ENCODE measurements at regions not wholly inside any gene's neighbourhood (a gene's known extent, or its start where the extent isn't known, plus 50 kb on each side); places are given as distances from the start of the nearest gene placed in this dataset.
"Not testable (repeated sequence)": the region's sequence is repeated elsewhere in the genome, so short reads cannot be mapped to it uniquely, and the experiment has no call there.

GRCh38 chr7:68394131-68394530 is 1204.1 kb upstream of the AUTS2 start:
- no peak for DNase-seq (ENCODE audit: low spot score)

DNA sequence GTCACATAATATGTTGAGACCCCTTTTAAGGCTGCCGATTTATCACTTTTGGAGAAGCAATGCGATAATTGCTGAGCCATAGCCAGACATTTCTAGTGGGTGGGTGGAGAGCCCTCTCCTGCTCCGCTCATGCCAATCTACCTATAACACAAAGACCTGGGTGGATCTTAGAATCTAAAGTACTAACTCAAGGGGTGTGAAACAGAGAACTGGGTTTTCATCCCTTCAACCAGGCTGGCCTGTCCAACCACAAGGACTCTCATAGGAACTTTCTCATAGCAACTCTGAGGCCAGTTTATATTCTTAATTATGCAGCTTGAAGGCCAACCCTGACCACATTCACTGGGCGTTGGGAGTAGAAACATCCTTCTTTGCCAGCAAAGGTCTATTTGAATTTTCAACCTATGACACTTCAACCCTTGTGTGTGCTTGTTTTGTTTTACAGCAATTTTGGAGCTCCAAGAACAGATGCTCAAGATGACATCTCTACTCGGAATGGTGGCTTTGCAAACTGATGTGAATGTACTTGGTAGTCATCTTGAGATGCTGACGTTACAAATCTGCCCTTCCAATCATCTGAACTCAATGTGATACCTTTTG is 1198.2 kb upstream of the AUTS2 start:
- no peak for DNase-seq (ENCODE audit: low spot score)

GRCh38 chr7:68400783-68401182 is 1197.5 kb upstream of the AUTS2 start:
- no peak for DNase-seq (ENCODE audit: low spot score)

GRCh38 chr7:68401313-68401712 is 1197.0 kb upstream of the AUTS2 start:
- DNase-seq (ENCODE audit: low spot score), result no peak

DNA sequence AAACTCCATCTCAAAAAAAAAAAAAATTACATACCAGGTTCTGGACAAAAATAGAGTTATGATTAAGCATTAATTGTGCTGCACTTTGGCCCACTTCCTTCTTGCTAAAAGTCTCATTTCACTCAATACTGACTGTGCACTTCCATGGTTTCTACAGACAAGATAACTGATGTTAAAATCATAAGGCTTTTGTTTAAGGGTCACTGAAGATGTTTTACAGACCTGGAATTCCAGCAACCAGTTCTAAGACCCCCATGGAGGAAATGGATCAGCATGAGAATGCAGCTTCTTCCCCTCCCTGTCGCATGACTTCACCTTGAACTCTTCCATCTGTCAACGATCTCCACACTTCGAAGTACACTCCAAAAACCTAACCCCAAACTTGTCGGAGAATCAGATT is 1191.8 kb upstream of the AUTS2 start:
- no peak for DNase-seq (ENCODE audit: low spot score)

DNA sequence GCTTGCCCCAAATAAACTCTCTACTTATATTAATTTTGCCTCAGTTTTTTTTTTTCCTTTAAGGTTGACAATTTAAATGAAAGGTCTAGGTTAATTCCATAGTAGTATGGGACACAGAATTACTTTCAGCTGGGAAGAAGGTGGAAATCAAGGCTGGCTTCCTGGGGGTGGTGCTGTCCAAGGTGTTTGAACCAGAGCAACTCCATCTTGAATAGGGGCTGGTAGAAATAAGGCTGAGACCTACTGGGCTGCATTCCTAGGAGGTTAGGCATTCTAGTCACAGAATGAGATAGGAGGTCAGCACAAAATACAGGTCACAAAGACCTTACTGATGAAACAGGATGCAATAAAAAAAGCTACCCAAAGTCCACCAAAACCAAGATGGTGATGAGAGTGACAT is 1190.8 kb upstream of the AUTS2 start:
- DNase-seq (ENCODE audit: low spot score), result no peak

DNA sequence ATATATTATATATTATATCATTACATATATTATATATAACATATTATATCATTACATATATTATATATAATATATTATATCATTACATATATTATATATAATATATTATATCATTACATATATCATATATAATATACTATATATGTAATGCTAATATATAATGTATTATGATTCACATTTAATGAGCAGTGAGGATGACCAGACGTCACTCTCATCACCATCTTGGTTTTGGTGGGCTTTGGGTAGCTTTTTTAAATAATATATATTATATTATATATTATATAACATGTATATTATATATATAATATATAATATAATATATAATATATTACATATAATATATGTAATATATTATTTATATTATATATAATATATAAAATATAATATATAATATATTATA is 1189.4 kb upstream of the AUTS2 start:
- no peak for DNase-seq (ENCODE audit: low spot score)

GRCh38 chr7:68409851-68410250 is 1188.4 kb upstream of the AUTS2 start:
- no peak for DNase-seq (ENCODE audit: low spot score)

DNA sequence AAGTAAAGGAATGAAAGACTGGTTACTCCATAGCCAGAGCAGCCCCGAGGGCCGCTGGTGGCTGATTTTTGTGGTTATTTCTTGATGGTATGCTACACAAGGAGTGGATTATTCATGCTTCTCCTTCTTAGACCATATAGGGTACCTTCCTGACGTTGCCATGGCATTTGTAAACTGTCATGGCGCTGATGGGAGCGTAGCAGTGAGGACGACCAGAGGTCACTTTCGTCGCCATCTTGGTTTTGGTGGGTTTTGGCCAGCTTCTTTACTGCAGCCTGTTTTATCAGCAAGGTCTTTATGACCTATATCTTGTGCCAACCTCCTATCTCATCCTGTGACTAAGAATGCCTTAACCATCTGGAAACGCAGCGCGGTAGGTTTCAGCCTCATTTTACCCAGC is 1187.6 kb upstream of the AUTS2 start:
- DNase-seq (ENCODE audit: low spot score), result not testable (repeated sequence)

GRCh38 chr7:68411742-68412141 is 1186.5 kb upstream of the AUTS2 start:
- no peak for DNase-seq (ENCODE audit: low spot score)

- DNase-seq (ENCODE audit: low spot score), result no peak
These were observed 1183.4 kb upstream of the AUTS2 start for GRCh38 chr7:68414631-68415425.

- DNase-seq (ENCODE audit: low spot score), result no peak
These were observed 1181.3 kb upstream of the AUTS2 start for GRCh38 chr7:68417002-68417401.

- DNase-seq (ENCODE audit: low spot score), result no peak
These were observed 1180.6 kb upstream of the AUTS2 start for GRCh38 chr7:68417659-68418058.

- no peak for DNase-seq (ENCODE audit: low spot score)
These were observed 1177.7 kb upstream of the AUTS2 start for GRCh38 chr7:68420342-68421192.

- no peak for DNase-seq (ENCODE audit: low spot score)
These were observed 1176.6 kb upstream of the AUTS2 start for GRCh38 chr7:68421712-68422111.

DNA sequence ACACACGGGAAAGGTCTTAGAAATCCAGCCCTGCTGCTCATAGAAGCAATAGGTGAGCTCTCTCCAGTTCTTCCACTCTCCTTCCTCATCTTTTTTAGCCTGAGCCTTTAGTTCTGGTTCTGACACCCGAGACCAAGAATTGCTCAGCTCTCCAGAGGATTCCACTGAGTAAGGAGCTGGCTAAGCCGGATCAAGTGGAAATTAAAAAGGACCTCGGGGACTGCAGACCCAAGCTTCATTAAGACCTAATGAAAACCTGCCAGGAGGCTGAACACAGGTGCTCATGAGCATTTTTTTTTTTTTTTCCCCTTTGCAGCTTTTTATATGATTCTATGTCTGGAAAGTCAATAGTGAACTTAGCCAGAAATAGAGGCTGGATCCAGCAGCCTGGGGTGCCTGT is 1176.0 kb upstream of the AUTS2 start:
- no peak for DNase-seq (ENCODE audit: low spot score)

DNA sequence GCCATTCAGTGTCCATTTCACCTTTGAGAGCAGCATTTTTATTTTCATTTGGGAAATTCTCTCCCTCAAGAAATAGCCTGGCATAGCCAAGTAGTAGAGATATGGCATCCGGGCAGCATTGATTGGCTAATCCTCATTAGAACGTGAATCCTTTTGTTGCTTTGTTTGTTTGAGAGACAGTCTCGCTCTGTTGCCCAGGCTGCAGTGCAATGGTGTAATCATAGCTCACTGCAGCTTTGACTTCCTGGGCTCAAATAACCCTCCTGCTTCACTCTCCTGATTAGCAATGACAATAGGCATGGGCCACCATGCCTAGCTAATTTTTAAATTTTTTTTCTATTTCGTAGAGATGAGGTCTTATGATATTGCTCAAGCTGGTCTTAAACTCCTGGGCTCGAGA is 1174.9 kb upstream of the AUTS2 start:
- DNase-seq (ENCODE audit: low spot score), result no peak

DNA sequence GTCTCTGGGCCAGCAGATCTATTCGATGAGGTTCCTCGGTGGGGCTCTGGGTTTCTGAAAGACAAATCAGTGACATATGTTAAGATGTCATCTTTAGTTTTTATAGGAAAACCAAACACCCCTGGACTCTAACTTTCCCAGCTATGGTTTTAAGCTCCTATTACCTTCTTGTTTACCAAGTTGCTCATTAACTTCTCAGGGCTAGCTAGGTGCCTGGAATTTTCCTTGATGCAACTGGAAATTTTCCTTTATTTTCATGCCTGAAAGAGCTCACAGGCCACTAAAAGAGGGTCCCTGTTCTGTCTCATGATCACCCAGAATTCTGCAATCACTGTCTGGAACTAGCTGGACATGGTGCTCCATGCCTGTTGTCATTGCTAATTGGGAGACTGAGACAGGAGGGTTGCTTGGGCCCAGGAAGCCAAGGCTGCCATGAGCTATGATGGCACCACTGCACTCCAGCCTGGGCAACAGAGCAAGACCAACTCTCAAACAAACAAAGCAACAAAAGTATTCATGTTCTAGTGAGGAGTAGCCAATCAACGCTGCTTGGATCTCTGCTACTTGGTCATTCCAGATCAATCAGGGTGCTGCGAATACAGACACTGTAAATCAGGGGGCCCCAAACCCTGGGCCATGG is 1173.5 kb upstream of the AUTS2 start:
- DNase-seq (ENCODE audit: low spot score), result no peak

GRCh38 chr7:68425377-68425776 is 1172.9 kb upstream of the AUTS2 start:
- DNase-seq (ENCODE audit: low spot score), result no peak

DNA sequence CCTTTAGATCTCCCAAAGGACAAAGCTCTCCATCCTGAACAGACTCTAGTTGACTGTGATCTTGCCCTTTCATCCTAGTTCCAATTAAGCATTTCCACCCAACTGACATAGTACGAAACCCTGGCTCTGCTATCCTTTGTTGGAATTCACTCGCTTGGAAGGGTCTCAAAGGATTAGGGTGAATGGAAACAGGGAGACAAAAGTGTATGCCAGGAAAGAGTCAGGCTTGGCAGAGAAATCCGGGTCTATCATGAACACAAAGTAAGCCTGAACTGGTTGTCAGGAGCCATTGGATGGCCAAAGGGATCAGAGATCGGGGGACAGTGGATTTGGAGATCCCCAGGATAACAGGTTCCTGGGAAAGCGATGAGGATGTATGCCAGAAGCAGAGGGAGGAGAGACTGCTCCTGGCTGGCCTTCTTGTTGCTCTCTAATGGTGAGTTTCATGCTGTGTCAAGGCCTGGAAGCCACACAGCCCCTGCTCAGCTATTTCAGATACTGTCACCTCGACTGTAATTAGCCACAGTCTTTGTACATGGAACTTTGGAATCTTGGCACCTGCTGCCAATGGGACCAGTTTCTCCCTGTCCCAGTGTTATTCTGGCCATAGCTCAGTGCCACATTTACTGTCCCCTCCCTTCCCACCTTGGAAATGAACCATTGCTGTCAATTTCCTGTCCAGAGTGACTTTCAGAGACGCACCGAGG is 1168.7 kb upstream of the AUTS2 start:
- DNase-seq (ENCODE audit: low spot score), result no peak

DNA sequence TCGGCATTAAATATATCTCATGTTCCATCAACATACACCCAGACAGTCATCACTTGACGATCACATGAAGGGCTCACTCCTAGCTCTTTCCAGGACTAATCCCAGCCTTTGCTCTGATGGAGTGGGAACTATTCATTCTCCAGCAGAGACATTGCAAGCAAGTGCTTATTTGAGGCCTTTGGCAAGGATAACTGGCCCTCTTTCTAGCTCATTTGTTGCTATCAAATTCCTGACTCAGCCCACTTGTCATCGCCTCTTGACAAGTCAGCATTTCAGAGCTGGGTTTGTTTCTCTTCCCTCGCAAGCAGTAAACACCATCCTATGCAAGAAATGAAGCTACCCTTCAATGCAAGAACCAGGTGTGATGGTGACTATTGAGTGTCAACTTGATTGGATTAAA is 1165.7 kb upstream of the AUTS2 start:
- DNase-seq (ENCODE audit: low spot score), result no peak

Data from hematopoietic multipotent progenitor cell treated with erythropoietin and hydrocortisone succinate and interleukin-3 and kit ligand, for 17 days (in vitro differentiated cells).